ENCODE measurements at regions not wholly inside any gene's neighbourhood (a gene's known extent, or its start where the extent isn't known, plus 50 kb on each side); places are given as distances from the start of the nearest gene placed in this dataset.

DNA sequence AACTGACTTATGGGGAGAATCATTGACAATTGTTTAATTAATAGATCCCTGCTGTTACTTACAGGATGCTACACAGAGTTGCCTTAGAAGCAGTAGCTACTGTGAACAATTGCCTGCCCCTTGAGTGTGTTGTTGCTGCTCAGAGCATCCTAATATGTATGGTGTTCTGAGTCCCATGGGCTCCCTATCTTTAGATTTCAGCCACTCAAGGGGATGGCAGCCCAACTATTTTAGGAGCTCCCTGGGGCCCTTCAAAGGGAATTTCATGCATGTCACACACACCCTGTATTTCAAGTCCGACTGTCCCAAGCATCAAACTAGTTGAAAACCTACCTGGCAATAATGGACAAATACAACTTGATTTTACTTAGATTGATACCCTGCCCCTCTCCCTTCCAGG is 111.2 kb downstream of the NOC3L start:
- H3K36me3 ChIP-seq (ENCODE audit: insufficient read depth) = no peaks in the 10 kb centered on the region
- DNase-seq (ENCODE audit: low spot score) (no peak), ATAC-seq (no peak)
- Mint-ChIP-seq H3K4me1 (peaks cover 2% of the 10 kb centered on the region; the same call in 1 of the 3 replicates), H3K9me3 (no peaks in the 10 kb centered on the region), H3K27me3 (ENCODE audit: insufficient read depth, low read depth, poor library complexity) (peaks cover 3% of the 10 kb centered on the region), H3K4me3 (no peak overlapping the region), H3K27ac (no peak overlapping the region), H3K36me3 (ENCODE audit: low read depth) (no peaks in the 10 kb centered on the region)
- no peak overlapping the region for H3K27ac ChIP-seq (ENCODE audit: low read depth)
- H3K27me3 ChIP-seq (ENCODE audit: insufficient read depth) = no peaks in the 10 kb centered on the region
- H3K4me2 ChIP-seq = no peak overlapping the region
- H3K4me3 ChIP-seq = no peak overlapping the region
- no peaks in the 10 kb centered on the region for H3F3A ChIP-seq (replicated peaks; ENCODE audit: low read depth)
- no peaks in the 10 kb centered on the region for H3K9me2 ChIP-seq (ENCODE audit: insufficient read depth)
- H3K4me1 ChIP-seq (ENCODE audit: insufficient read depth) = no peaks in the 10 kb centered on the region
- no peaks in the 10 kb centered on the region for H3K79me2 ChIP-seq (replicated peaks; ENCODE audit: insufficient read depth)
- no peak overlapping the region for H2AFZ ChIP-seq
- TF ChIP-seq STAT1 (IDR thresholded peaks at IDR 0.05; ENCODE audit: unreplicated experiment) (no peak), REST (IDR thresholded peaks at IDR 0.05; ENCODE audit: unreplicated experiment) (no peak), ETS1 (IDR thresholded peaks at IDR 0.05) (no peak), NANOG (IDR thresholded peaks at IDR 0.05; ENCODE audit: borderline replicate concordance) (no peak), EZH2phosphoT487 (IDR thresholded peaks at IDR 0.05; ENCODE audit: unreplicated experiment) (no peak), CREB1 (CRISPR knock-in tag; IDR thresholded peaks at IDR 0.05; ENCODE audit: low read depth) (no peak), EZH2 (IDR thresholded peaks at IDR 0.05; ENCODE audit: low read depth, unreplicated experiment) (no peak), ZNF114 (CRISPR knock-in tag; IDR thresholded peaks at IDR 0.05) (no peak), JUNB (IDR thresholded peaks at IDR 0.05; ENCODE audit: unreplicated experiment) (no peak), ZNF331 (CRISPR knock-in tag; IDR thresholded peaks at IDR 0.05; ENCODE audit: low read depth) (no peak), POLR2AphosphoS5 (IDR thresholded peaks at IDR 0.05; ENCODE audit: low read depth) (no peak)
- TF ChIP-seq, protein P1, sequence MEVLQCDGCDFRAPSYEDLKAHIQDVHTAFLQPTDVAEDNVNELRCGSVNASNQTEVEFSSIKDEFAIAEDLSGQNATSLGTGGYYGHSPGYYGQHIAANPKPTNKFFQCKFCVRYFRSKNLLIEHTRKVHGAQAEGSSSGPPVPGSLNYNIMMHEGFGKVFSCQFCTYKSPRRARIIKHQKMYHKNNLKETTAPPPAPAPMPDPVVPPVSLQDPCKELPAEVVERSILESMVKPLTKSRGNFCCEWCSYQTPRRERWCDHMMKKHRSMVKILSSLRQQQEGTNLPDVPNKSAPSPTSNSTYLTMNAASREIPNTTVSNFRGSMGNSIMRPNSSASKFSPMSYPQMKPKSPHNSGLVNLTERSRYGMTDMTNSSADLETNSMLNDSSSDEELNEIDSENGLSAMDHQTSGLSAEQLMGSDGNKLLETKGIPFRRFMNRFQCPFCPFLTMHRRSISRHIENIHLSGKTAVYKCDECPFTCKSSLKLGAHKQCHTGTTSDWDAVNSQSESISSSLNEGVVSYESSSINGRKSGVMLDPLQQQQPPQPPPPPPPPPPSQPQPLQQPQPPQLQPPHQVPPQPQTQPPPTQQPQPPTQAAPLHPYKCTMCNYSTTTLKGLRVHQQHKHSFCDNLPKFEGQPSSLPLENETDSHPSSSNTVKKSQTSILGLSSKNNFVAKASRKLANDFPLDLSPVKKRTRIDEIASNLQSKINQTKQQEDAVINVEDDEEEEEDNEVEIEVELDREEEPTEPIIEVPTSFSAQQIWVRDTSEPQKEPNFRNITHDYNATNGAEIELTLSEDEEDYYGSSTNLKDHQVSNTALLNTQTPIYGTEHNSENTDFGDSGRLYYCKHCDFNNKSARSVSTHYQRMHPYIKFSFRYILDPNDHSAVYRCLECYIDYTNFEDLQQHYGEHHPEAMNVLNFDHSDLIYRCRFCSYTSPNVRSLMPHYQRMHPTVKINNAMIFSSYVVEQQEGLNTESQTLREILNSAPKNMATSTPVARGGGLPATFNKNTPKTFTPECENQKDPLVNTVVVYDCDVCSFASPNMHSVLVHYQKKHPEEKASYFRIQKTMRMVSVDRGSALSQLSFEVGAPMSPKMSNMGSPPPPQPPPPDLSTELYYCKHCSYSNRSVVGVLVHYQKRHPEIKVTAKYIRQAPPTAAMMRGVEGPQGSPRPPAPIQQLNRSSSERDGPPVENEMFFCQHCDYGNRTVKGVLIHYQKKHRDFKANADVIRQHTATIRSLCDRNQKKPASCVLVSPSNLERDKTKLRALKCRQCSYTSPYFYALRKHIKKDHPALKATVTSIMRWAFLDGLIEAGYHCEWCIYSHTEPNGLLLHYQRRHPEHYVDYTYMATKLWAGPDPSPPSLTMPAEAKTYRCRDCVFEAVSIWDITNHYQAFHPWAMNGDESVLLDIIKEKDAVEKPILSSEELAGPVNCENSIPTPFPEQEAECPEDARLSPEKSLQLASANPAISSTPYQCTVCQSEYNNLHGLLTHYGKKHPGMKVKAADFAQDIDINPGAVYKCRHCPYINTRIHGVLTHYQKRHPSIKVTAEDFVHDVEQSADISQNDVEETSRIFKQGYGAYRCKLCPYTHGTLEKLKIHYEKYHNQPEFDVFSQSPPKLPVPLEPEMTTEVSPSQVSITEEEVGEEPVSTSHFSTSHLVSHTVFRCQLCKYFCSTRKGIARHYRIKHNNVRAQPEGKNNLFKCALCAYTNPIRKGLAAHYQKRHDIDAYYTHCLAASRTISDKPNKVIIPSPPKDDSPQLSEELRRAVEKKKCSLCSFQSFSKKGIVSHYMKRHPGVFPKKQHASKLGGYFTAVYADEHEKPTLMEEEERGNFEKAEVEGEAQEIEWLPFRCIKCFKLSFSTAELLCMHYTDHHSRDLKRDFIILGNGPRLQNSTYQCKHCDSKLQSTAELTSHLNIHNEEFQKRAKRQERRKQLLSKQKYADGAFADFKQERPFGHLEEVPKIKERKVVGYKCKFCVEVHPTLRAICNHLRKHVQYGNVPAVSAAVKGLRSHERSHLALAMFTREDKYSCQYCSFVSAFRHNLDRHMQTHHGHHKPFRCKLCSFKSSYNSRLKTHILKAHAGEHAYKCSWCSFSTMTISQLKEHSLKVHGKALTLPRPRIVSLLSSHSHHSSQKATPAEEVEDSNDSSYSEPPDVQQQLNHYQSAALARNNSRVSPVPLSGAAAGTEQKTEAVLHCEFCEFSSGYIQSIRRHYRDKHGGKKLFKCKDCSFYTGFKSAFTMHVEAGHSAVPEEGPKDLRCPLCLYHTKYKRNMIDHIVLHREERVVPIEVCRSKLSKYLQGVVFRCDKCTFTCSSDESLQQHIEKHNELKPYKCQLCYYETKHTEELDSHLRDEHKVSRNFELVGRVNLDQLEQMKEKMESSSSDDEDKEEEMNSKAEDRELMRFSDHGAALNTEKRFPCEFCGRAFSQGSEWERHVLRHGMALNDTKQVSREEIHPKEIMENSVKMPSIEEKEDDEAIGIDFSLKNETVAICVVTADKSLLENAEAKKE (CRISPR knock-in tag; IDR thresholded peaks at IDR 0.05) = no peak
- TF ChIP-seq, protein P2, sequence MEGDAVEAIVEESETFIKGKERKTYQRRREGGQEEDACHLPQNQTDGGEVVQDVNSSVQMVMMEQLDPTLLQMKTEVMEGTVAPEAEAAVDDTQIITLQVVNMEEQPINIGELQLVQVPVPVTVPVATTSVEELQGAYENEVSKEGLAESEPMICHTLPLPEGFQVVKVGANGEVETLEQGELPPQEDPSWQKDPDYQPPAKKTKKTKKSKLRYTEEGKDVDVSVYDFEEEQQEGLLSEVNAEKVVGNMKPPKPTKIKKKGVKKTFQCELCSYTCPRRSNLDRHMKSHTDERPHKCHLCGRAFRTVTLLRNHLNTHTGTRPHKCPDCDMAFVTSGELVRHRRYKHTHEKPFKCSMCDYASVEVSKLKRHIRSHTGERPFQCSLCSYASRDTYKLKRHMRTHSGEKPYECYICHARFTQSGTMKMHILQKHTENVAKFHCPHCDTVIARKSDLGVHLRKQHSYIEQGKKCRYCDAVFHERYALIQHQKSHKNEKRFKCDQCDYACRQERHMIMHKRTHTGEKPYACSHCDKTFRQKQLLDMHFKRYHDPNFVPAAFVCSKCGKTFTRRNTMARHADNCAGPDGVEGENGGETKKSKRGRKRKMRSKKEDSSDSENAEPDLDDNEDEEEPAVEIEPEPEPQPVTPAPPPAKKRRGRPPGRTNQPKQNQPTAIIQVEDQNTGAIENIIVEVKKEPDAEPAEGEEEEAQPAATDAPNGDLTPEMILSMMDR (conservative IDR thresholded peaks at IDR 0.05; ENCODE audit: low read depth in 2 of 2) = no peak
- no peaks in the 10 kb centered on the region for H4K20me1 ChIP-seq (replicated peaks; ENCODE audit: insufficient read depth)

All from GM23338 (cell line).